Astrocyte (in vitro differentiated cells and primary cell): ENCODE measurements at regions not wholly inside any gene's neighbourhood (a gene's known extent, or its start where the extent isn't known, plus 50 kb on each side); places are given as distances from the start of the nearest gene placed in this dataset.

ENCODE experiments used
- CTCF ChIP-seq: IDR thresholded peaks from 2 replicates; pipeline ENCODE4 v1.5.1; 2011; ENCODE audit warnings: low read depth, mild to moderate bottlenecking, inconsistent platforms, low read length, moderate library complexity; ENCODE audit not compliant: insufficient read depth
- EZH2 ChIP-seq: IDR thresholded peaks from 2 replicates; pipeline ENCODE4 v1.6.1; 2012; ENCODE audit warnings: mild to moderate bottlenecking, low read length, inconsistent platforms; ENCODE audit not compliant: insufficient read depth

- TF ChIP-seq CTCF, result no peak
- no peak for TF ChIP-seq EZH2
Observed at GRCh38 chr5:61234019-61234418, 71.8 kb upstream of the SMIM15 start.
